Mammary epithelial cell (primary cell): ENCODE measurements at regions not wholly inside any gene's neighbourhood (a gene's known extent, or its start where the extent isn't known, plus 50 kb on each side); places are given as distances from the start of the nearest gene placed in this dataset.

Experiments used
- CTCF ChIP-seq, 2 donors: IDR thresholded peaks in 1 of 2; conservative IDR thresholded peaks in 1 of 2; 2 replicates each; pipeline ENCODE4 v1.5.1; 2011 to 2012; ENCODE audit warnings: inconsistent platforms in 2 of 2, low read length in 2 of 2, mild to moderate bottlenecking in 2 of 2, control low read depth in 1 of 2, low read depth in 1 of 2; ENCODE audit not compliant: insufficient read depth in 1 of 2; ENCODE audit errors: extremely low read depth in 1 of 2
- EZH2 ChIP-seq: IDR thresholded peaks from 2 replicates; pipeline ENCODE4 v1.6.1; 2012; ENCODE audit warnings: low read length, inconsistent platforms, borderline replicate concordance

GRCh38 chr14:86331341-86331740, 801.4 kb downstream of the FLRT2 start:
- TF ChIP-seq CTCF (conservative IDR thresholded peaks at IDR 0.05 in 1 of 2, IDR thresholded peaks at IDR 0.05 in 1 of 2; ENCODE audit: extremely low read depth in 1 of 2, insufficient read depth in 1 of 2, low read depth in 1 of 2, low read length in 2 of 2) (no peak), EZH2 (no peak)
